A549 (cell line): ENCODE measurements at regions not wholly inside any gene's neighbourhood (a gene's known extent, or its start where the extent isn't known, plus 50 kb on each side); places are given as distances from the start of the nearest gene placed in this dataset.

ENCODE experiments used
- BHLHE40 ChIP-seq: IDR thresholded peaks from 2 replicates; pipeline ENCODE4 v1.6.1; 2012; ENCODE audit warnings: low read depth, low read length, inconsistent platforms
- CTCF ChIP-seq: fragments of >200 bp; sonication (Bioruptor Twin); formaldehyde crosslinking; IDR thresholded peaks from 3 replicates; pipeline ENCODE4 v1.5.1; 2016
- MAX ChIP-seq: IDR thresholded peaks from 2 replicates; pipeline ENCODE4 v1.6.1; 2012
- REST ChIP-seq: fragments of 200-600 bp; sonication (generic); IDR thresholded peaks from 2 replicates; pipeline ENCODE4 v1.6.1; 2016; ENCODE audit warnings: antibody characterized with exemption, mild to moderate bottlenecking, moderate library complexity

- TF ChIP-seq CTCF (no peak), MAX (no peak), REST (no peak), BHLHE40 (no peak)
These were observed 730.6 kb downstream of the TSN start for GRCh38 chr2:122486086-122486485.
